Retinal pigment epithelial cell (primary cell): ENCODE measurements at regions not wholly inside any gene's neighbourhood (a gene's known extent, or its start where the extent isn't known, plus 50 kb on each side); places are given as distances from the start of the nearest gene placed in this dataset.

Source experiments
- DNase-seq: peaks from one replicate; pipeline ENCODE4 v3.0.0-alpha.2; 2010; ENCODE audit warnings: low read depth
- H3K4me3 ChIP-seq: 2 replicates; pipeline ENCODE4 v1.5.1; 2011; ENCODE audit warnings: mild to moderate bottlenecking, low read length, control low read depth, moderate library complexity
- CTCF ChIP-seq: conservative IDR thresholded peaks from 2 replicates; pipeline ENCODE4 v1.5.1; 2011; ENCODE audit warnings: low read depth, low read length, control low read depth, inconsistent platforms

GRCh38 chr18:26657631-26658581, 109.6 kb upstream of the KCTD1 start:
- TF ChIP-seq CTCF, result no peak
- DNase-seq, result no peak
- peak overlapping the region; percentile 72 for H3K4me3 ChIP-seq

DNA sequence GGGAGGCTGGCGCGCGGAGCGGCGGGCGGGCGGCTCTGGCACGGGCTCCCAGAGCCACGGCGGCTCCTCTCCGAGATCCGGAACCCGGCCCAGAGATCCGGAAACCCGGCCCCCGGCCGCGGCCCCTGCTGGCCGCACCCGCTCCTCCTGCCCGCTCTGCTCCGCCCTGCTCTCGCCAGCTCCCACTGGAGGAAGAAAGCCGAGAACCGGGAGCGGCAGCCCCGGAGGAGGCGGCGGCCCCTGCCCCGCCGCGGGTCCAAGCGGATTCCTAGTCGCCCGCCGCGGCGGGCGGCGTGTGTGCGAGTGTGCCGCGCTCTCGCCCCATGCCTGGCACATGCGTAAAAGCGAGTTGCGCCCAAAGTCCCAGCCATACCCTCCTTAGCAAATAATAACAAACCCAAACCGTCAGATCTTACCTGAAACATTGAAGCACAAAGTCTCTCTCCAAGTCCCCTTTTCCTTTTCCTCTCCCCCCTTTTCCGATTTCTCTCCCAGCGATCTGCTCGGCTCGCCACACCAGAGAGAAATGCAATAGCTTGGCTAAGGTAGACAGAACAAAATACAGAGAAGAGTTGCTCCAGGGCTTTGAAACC, 108.7 kb upstream of the KCTD1 start:
- peak; percentile 28 for TF ChIP-seq CTCF
- DNase-seq, result no peak
- peak overlapping the region; percentile 72 for H3K4me3 ChIP-seq

GRCh38 chr18:26656431-26656943, 108.1 kb upstream of the KCTD1 start:
- peak overlapping the region; percentile 72 for H3K4me3 ChIP-seq
- TF ChIP-seq CTCF, result no peak
- DNase-seq, result no peak

DNA sequence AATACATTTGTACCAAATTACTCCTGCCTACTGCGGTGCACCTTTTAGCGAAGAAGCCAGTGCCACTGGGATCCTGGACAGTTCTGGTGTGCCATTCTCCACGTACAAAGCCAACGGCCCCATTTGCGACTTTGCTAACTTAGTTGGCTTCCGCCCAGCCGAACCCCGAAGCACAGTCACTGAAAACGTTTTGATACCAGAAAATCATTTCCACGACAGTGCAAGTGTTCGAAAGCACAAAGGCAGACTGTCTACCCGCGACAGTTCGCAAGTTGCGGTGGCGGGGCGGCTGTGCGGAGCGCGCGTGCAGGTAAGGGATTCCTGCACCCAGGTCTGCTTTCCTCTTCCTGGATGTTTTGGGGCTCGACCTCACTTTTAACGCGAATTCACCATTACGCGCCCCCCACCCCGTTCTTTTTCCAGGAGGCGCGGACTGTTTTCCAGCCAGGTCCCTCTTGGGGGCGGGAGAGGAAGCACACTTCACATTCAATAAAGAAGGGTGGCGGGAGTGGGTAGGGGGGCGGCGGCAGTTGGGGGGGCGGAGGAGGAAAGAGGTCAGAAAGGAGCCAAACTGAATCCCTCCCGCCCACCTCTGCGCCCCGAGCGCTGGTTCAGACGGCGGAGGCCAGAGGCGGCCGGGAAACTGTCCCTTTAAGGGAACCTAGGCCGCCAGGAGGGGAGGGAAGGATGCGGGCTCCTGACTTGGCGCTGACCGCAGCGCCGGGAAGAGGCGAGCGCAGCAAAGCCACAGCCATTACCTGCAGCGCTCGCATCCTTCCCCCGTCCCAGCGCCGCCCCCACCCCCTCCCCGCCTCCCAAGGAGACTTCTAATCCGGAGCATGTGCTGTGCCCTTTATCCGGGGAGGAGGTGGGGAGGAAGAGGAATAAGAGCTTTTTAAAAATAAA, 107.4 kb upstream of the KCTD1 start:
- DNase-seq, result peak; percentile 10
- no peak for TF ChIP-seq CTCF
- H3K4me3 ChIP-seq, result peak overlapping the region; percentile 72

- no peak for DNase-seq
- TF ChIP-seq CTCF, result no peak
- no peak overlapping the region for H3K4me3 ChIP-seq
Observed at GRCh38 chr18:26654616-26655524, 106.5 kb upstream of the KCTD1 start.
